Cardiac fibroblast (primary cell): ENCODE measurements at regions not wholly inside any gene's neighbourhood (a gene's known extent, or its start where the extent isn't known, plus 50 kb on each side); places are given as distances from the start of the nearest gene placed in this dataset.

Source experiments
- DNase-seq, 2 donors: peaks; one replicate each; pipeline versions ENCODE4 v3.0.0 to v3.0.0-alpha.2; 2010; ENCODE audit warnings: low read depth in 2 of 2
- H3K4me3 ChIP-seq, 2 donors: replicated peaks in 1 of 2; 1 replicate in 1 of 2; 2 replicates in 1 of 2; pipeline ENCODE4 v1.5.1; 2011; ENCODE audit warnings: low read depth in 2 of 2, low read length in 2 of 2, mild to moderate bottlenecking in 2 of 2, moderate library complexity in 1 of 2
- TF ChIP-seq, protein P1 (sequence below): IDR thresholded peaks from one replicate; pipeline ENCODE4 v1.5.1; 2011; ENCODE audit warnings: low read depth, mild to moderate bottlenecking, low read length, inconsistent platforms

DNA sequence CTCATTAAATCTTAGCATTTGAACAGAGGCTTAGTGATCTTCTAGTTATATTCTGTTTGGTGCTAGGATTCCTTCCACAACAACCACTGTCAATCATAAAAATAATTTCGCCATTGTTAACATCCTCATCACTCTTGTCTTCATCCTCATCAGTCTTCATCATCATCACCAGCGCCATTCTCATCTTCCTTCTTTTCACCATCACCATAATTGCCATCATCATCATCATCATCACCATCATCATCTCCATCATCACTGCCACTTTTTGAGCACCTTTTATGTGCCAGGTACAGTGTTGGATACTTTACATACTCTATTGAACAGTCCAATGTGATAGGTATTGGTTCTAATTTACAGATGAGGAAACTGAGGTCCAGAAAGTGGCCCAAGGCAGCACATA, 245.7 kb downstream of the PTPRU start:
- H3K4me3 ChIP-seq = no peak overlapping the region
- DNase-seq = no peak
- TF ChIP-seq, protein P1, sequence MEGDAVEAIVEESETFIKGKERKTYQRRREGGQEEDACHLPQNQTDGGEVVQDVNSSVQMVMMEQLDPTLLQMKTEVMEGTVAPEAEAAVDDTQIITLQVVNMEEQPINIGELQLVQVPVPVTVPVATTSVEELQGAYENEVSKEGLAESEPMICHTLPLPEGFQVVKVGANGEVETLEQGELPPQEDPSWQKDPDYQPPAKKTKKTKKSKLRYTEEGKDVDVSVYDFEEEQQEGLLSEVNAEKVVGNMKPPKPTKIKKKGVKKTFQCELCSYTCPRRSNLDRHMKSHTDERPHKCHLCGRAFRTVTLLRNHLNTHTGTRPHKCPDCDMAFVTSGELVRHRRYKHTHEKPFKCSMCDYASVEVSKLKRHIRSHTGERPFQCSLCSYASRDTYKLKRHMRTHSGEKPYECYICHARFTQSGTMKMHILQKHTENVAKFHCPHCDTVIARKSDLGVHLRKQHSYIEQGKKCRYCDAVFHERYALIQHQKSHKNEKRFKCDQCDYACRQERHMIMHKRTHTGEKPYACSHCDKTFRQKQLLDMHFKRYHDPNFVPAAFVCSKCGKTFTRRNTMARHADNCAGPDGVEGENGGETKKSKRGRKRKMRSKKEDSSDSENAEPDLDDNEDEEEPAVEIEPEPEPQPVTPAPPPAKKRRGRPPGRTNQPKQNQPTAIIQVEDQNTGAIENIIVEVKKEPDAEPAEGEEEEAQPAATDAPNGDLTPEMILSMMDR = no peak

DNA sequence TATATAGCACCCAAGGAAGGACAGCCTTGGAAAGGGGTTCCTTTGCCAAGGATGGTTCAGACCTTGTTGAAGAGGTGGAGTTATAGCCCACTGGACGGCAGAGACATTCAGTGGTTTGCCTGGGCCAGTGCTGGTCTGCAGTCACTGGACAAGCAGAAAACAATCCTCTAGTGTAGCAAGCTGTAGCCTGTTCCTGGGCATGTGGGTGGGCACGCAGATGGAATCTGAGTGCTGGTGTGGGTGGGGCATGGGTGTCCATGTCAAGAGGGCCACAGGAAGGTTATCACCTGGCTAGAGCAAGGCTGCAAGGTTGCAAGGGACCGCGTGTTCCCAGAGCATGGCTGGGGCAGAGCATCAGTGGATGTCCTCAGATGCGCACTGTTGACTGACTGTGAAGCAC, 244.7 kb downstream of the PTPRU start:
- DNase-seq = no peak
- H3K4me3 ChIP-seq = no peak overlapping the region
- TF ChIP-seq, protein P1 = no peak

DNA sequence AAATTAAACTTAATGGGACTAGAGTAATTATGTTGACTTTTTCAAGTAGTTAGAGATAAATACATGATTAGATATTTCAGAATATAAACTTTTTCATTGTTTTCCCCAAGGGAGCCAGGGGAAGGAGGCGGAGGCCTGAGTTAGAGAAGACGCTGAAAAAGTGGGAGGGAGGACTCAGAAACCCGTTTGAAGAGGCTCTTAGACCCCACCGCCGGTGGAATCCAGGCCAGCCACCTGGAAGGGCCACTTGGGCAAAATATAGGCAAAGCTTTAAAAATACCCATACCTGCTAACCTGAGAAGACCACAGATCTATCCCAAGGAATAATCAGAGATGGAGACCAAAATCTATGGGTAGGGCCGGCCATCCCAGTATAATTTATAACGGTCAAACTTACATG, 242.6 kb downstream of the PTPRU start:
- DNase-seq = no peak
- TF ChIP-seq, protein P1 = no peak
- H3K4me3 ChIP-seq = no peak overlapping the region

DNA sequence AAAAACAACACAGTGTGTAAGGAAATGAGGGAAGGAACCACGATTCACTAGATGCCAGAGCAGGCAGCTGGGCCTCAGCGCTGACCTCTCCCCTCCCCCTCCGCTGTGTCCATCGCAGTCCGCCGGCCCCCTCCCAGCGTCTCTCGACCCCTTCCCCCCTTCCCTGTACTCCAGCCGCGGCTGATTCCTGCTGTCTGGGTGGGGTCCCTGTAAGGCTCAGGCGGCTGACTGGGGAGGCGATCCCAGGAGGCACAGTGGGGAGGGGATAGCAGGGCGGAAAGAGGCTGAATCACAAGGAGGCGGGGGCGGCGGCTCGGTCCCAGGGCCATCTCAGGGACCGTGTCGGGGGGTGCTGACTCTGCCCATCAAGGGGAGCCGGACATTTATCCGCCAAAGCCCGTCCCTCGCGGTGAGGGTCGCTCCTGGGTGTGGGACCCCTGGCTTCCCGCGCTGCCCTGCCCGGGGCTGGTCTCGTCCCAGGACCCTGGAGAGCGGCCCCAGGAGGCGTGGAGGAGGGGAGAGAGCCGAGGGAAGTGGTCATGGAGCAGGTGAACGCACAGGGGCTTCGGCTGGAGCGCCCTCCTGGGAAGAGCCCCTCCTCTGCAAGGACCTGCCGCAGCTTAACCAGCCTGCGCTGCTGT, 241.9 kb downstream of the PTPRU start:
- no peak for DNase-seq
- TF ChIP-seq, protein P1 = no peak
- no peak overlapping the region for H3K4me3 ChIP-seq

DNA sequence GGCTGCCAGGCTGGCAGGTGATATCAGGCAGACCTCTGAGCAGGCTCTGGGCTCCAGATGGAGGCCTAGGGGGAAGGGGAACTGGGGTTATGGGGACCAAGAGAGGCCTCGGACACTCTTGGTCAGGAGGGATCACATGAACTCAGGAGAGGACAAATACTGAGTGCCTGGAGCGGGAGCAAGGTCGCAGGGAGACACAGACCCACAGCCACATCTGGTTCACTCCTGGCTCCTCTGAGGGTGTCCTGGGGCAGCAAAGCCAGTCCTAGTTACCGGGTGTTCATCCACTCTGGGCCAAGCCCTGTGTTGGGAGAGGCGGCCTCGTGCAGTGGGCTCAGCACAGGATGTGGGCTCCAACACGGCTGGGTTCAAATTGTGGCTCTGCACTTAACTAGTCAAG, 239.0 kb downstream of the PTPRU start:
- no peak for DNase-seq

DNA sequence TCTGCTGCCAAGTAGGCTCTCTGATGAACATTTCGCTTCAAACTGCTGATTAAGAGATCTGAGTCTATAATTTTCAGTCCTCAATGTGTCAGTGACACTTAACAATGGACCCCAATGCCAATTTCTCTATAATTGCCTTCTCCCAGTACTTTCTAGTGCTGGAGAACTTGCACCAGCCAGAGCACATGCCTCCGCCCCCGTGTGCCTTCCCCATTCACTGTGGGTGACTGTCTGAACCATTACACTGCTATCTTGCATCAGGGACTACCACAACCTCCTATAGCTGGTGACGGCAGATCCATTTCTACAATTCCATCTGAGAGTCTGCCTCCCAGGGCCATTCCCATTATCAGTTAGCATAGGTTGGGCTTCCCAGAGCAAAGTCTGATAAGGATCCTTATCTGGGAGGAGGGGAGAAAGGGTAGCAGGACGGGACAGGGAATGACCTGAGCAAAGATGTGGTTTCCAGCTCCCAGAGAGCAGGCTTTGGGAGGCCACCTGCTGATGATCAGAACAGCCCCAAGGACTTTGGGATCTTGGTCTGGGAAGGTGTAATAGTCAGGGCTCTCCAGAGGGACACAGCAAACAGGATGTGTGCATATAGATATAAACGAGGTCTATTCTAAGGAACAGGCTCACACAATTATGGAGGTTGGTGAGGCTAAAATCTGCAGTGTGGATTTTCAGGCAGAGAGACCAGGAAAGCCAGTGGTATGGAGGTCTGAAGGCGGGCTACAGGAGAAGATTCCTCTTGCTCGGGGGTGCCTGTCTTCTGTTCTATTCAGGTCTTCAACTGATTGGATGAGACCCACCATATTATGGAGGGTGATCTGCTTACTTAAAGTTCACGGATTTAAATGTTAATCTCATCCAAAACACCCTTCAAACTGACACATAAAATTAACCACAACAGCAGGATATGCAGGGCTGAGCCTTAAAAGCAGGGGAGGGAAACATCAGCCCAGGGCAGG, 238.2 kb downstream of the PTPRU start:
- TF ChIP-seq, protein P1 = no peak
- H3K4me3 ChIP-seq = no peak overlapping the region
- DNase-seq = no peak

More for the DNA sequence above, 239.0 kb downstream of the PTPRU start:
- H3K4me3 ChIP-seq = no peak overlapping the region
- TF ChIP-seq, protein P1 = no peak
